HG02571 (cell line): ENCODE measurements at regions not wholly inside any gene's neighbourhood (a gene's known extent, or its start where the extent isn't known, plus 50 kb on each side); places are given as distances from the start of the nearest gene placed in this dataset.
"Not testable (repeated sequence)": the region's sequence is repeated elsewhere in the genome, so short reads cannot be mapped to it uniquely, and the experiment has no call there.

Experiments
- ATAC-seq: cut with Tn5 transposase; IDR thresholded peaks from one replicate; pipeline ENCODE4 v1.9.1; 2021; ENCODE audit warnings: mild to moderate bottlenecking, moderate library complexity; ENCODE audit not compliant: unreplicated experiment

GRCh38 chr1:199561334-199561733, 466.2 kb upstream of the NR5A2 start:
- ATAC-seq = no peak

DNA sequence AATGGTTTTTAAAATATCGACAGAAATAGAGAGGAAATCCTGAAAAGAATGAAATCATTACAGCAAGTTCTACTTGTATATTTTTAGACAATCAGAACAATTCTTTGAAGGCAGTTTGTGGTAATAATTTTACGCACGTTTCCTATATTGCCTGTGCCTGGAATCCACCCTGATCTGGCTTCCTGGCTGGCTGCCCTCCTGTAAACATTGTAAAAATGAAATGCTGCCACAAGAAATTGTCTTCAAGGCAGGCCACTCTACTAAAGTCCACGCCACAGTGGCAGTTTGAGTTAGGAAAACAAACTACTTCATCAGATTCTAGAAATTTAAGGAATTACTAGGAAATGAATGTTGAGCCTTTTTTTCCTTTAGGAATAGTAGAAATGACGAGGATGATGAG, 454.5 kb upstream of the NR5A2 start:
- no peak for ATAC-seq

DNA sequence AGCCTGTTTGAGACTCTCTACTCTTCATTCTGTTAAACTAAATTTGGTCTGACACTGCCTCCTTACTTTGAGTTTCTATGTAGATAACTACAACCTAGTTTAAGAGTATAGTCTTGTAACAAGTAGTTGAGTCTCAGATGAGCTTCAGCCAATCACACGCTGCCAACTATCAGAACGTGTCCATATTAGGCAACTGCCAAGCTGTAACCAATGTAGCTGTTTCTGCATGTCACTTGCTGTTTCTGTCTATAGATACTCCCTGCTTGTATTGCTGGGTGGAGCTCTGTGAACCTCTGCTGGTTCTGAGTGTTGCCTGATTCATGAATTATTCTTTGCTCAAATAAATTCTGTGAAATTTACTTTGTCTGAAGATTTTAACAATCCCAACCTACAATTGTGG, 452.6 kb upstream of the NR5A2 start:
- no peak for ATAC-seq

DNA sequence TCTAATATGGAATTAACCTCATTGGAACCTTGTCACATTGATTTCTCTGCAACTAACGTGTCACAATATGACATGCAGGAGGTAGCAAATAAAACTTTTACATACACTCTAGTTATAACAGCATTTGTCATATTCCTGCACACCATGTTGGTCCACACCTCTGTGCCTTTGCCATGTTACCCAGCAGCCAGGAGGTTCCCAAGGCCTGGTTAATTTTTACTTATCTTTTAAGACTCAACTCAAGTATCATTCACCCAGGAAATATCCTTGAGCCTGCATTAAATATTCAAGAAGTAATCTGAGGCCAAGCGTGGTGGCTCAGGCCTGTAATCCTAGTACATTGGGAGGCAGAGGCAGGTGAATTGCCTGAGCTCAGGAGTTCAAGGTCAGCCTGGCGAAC, 447.2 kb upstream of the NR5A2 start:
- ATAC-seq = no peak

DNA sequence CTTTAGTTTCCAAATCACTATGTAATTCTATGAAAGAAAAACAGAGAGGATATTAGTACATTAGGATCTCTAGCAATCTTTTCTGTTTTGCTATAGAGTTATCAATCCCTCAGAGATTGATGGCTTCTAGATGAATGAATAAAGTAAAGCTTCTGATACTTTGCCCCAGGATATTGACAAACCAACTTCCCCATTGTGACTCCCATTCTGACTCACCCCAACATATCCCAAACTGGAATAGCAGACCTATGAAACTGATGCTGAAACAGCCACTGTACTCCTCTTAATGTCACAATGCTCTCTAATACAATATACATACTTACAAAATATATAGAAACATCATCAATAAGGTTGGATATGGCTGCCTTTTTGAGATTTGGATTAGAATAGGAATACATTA, 442.1 kb upstream of the NR5A2 start:
- ATAC-seq = no peak

DNA sequence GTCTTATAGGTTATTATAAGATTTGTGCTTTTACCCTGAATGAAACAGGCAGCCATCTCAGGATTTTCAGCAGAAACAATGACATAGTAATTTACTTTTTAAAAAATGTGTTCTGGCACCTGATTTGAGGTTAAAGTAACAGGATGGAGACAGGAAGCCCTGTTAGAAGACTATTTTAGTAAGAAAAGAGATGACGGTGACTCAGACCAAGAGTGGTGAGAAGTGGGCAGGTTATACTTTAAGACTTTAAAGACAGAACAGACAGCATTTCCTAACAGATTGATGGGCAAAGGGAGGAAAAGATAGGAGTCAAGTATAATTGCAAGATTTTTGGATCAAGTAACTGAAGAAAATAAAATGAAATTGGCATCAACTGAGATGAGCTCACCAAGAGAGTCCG, 436.8 kb upstream of the NR5A2 start:
- no peak for ATAC-seq

DNA sequence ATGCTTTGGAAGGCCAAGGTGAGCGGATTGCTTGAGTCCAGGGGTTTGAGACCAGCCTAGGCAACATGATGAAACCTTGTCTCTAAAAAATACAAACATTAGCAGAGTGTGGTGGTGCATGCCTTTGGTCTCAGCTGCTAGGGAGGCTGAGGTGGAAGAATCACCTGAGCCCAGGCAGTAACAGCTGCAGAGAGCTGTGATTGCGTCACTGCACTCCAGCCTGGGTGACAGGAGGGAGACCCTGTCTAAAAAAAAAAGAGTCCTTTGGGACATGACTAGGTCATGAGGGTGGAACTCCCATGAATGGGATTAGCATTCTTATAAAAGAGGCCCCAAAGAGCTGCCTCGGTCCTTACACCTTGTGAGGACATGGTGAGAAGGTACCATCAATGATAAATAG, 436.0 kb upstream of the NR5A2 start:
- no peak for ATAC-seq

DNA sequence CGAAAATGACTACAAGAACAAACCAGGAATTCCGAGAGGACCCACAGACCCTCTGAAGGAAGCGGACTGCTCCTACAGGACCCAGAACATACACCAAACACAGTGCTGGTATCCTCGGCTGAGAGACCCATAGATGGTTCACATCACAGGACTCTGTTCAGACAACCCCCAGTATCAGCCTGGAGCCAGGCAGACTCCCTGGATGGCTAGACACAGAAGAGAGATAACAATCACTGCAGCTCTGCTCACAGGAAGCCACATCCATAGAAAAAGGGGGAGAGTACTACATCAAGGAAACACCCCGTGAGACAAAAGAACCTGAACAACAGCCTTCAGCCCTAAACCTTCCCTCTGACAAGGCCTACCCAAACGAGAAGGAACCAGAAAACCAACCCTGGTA, 434.0 kb upstream of the NR5A2 start:
- ATAC-seq = no peak

GRCh38 chr1:199596448-199596847, 431.1 kb upstream of the NR5A2 start:
- not testable (repeated sequence) for ATAC-seq

DNA sequence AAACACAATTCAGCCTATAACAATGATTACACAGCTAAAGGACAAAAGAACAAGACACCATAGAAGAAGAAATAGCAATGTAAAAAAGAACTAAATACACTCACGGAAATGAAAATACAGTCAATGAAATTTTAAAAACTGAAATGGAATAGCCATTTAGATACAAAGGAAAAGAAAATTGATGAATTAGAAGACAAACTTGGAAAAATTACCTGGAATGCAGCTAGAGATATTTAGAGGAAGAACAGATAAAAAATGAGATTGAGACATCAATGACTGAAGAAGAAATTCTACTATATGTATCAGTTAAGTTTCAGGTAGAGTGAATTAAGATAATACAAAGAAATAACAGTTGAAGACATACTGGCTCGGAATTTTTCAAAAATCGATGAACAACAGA, 430.4 kb upstream of the NR5A2 start:
- no peak for ATAC-seq

DNA sequence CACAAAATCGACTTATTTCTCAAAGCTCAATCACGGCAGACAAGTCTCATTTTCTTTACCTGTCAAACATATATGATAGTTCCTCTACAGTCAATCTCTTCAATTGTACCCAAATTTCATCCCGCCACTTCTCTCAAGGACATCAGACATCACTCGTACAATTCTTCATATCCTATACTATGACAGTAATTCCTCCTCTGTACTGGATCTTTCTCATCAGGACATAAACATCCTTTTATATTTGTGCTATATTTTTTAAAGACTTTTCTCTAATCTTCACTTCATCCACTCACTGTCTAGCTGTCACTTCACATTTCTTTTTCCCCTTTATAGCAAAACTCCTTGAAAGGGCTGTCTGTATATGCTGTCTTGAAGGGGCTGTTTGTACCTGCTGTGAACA, 419.1 kb upstream of the NR5A2 start:
- no peak for ATAC-seq

DNA sequence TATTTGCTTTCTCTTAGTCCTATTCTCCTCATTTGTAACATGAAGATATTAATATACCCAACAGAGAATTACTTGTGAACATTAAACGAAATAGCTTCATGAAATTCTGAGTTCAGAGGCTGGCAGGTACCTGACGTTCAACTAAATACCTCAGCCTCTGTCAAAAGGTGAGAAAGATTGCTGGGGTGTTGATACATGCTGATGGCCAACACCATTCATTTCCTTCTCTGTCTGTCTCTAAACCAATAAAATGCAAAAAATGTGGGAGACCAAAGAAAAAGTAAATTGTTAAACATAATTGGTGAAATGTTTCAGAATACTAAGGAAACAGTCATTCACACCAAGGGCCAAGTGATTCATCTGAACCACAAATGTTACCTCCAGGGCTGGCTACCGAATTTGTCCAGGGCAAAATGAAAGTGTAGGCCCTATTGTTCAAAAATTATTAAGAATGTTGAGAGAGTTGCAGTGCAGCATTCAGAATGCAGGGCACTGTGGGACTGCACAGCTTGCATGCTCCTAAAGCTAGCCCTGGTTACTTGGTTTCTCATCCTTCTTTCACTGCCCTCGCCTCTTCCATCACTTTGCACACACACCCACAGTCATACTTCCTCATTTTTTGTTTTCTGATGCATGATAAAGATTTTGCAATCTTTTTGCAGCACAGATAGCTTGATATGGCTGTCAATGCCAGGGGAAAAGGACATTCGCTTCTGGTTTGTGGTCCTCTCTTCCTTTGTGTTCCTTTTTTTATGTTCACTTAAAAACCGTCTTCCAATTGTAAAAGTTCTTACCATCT, 414.3 kb upstream of the NR5A2 start:
- no peak for ATAC-seq

DNA sequence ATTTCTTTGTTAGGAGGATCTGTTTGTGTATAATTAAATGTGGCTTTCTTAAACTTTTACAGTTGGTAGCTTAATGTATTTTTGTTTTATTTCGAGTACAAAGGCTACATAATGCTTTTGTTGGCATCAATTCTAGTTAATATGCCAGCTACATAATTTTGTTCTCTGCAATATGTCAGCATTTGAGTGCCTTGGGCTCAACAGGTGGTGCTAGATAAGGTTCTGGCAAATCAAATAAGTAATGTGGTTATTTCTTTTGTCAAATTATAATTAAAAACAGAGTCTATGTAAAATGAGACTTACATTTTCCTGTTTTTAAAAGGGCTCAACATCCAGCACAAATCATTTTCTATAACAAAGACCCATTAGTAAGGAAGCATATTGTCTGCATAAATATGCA, 410.6 kb upstream of the NR5A2 start:
- ATAC-seq = no peak

GRCh38 chr1:199619223-199619622, 408.3 kb upstream of the NR5A2 start:
- ATAC-seq = no peak

- ATAC-seq = not testable (repeated sequence)
These were observed 401.3 kb upstream of the NR5A2 start for GRCh38 chr1:199626228-199626627.

DNA sequence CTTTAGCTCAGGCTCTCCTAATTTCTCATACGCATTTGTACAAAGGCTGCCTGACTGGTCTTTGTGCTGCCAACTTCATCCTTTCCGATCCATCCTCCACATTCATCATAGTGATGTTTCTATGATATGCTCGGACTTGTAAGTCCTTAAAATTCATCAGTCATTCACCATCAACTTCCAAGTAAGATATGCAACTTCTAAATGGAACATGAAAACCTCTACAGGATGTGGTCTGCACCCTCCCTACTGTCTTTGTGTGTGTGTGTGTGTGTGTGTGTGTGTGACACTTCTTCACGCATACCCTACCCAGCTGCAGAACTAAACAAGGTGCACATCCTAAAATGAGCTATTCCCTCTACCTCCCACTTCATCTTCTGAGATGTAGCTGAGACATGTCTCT, 397.9 kb upstream of the NR5A2 start:
- no peak for ATAC-seq

DNA sequence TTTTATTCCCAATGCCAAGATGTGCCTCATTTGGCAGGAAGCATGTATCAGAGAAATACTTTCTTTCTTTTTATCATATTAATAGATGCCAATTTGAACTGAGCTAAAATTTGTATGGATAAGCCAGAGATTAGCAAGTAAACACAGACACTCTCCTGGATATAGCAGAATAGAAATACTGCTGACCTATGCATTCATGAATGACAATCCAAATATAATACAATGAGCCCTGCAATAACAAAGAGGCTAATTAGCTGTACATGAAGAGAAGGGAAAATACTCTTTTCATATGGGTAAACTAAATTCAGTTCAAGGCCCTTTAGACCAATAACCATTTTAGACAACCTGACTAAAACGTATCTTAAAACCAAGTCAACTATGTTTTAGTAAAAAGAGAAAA, 388.1 kb upstream of the NR5A2 start:
- ATAC-seq = no peak

- ATAC-seq = no peak
These were observed 386.0 kb upstream of the NR5A2 start for GRCh38 chr1:199641531-199641930.

- ATAC-seq = no peak
These were observed 382.6 kb upstream of the NR5A2 start for GRCh38 chr1:199644912-199645311.

GRCh38 chr1:199646761-199647160, 380.7 kb upstream of the NR5A2 start:
- ATAC-seq = no peak

DNA sequence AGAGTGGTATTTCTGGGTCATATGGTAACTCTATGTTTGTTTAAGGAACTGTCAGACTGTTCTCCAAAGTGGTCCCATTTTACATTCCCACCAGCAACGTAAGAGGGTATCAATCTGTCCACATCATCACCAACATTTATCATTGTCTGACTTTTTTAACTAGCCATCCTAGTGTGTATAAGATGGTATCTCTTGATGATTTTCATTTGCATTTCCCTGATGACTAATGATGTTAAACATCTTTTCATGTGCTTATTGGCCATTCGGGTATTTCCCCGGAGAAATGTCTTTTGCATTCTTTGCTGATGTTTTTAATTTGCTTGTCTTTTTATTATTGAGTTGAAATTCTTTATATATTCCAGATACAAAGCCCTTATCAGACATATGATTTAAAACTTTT, 370.1 kb upstream of the NR5A2 start:
- ATAC-seq = no peak

DNA sequence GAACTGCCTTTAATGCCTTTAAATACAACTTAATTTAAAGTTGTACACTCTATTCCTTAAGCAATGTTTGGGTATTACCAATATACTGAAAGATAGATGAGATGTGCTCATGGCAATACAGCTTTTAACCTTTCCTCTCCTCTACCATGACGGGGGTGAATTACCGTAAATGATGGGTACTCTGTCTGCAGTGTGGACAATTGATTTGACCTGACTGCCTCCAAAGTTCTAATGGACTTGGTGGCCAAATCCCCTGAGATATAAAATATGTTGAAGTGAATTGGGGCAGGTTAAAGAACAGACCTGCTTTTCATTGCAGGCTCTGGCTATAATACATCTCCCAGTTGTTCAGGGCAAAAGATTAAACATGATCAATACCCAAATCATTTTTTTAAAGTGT, 367.4 kb upstream of the NR5A2 start:
- ATAC-seq = no peak

GRCh38 chr1:199665371-199665770, 362.1 kb upstream of the NR5A2 start:
- no peak for ATAC-seq
